Smooth muscle cell (in vitro differentiated cells): ENCODE measurements at regions not wholly inside any gene's neighbourhood (a gene's known extent, or its start where the extent isn't known, plus 50 kb on each side); places are given as distances from the start of the nearest gene placed in this dataset.

Source experiments
- DNase-seq: peaks from one replicate; lab custom pipeline; 2025; ENCODE audit not compliant: unreplicated experiment; lab: John Stamatoyannopoulos, UW
- H2AFZ ChIP-seq: fragments of 200-600 bp; sonication (generic); 2 replicates; pipeline ENCODE4 v1.6.0; 2016; ENCODE audit warnings: antibody characterized with exemption, low read depth, mild to moderate bottlenecking
- H3F3A ChIP-seq: fragments of 200-600 bp; sonication (generic); 2 replicates; pipeline ENCODE4 v1.6.0; 2017; ENCODE audit warnings: antibody characterized with exemption, low read depth
- H3K27ac ChIP-seq: fragments of 200-600 bp; sonication (generic); 2 replicates; pipeline ENCODE4 v1.5.1; 2016; ENCODE audit warnings: low read depth, mild to moderate bottlenecking
- H3K27me3 ChIP-seq: fragments of 200-600 bp; sonication (generic); 2 replicates; pipeline ENCODE4 v1.6.1; 2016; ENCODE audit warnings: low read depth, mild to moderate bottlenecking
- H3K36me3 ChIP-seq: fragments of 200-600 bp; sonication (generic); 2 replicates; pipeline ENCODE4 v1.5.1; 2016; ENCODE audit warnings: low read depth
- H3K4me1 ChIP-seq: fragments of 200-600 bp; sonication (generic); 2 replicates; pipeline ENCODE4 v1.5.1; 2016; ENCODE audit warnings: low read depth
- H3K4me2 ChIP-seq: fragments of 200-600 bp; sonication (generic); 2 replicates; pipeline ENCODE4 v1.6.0; 2016; ENCODE audit warnings: mild to moderate bottlenecking
- H3K4me3 ChIP-seq: fragments of 200-600 bp; sonication (generic); 2 replicates; pipeline ENCODE4 v1.5.1; 2016; ENCODE audit warnings: mild to moderate bottlenecking
- H3K79me2 ChIP-seq: fragments of 200-600 bp; sonication (generic); 2 replicates; pipeline ENCODE4 v1.6.0; 2016; ENCODE audit warnings: low read depth, mild to moderate bottlenecking
- H3K9ac ChIP-seq: fragments of 200-600 bp; sonication (generic); 2 replicates; pipeline ENCODE4 v1.6.0; 2016; ENCODE audit warnings: low read depth
- H3K9me3 ChIP-seq: fragments of 200-600 bp; sonication (generic); replicated peaks from 2 replicates; pipeline ENCODE4 v1.5.1; 2016; ENCODE audit warnings: low read depth
- H4K20me1 ChIP-seq: fragments of 200-600 bp; sonication (generic); 2 replicates; pipeline ENCODE4 v1.6.0; 2016; ENCODE audit warnings: low read depth
- WGBS: methylation state at CpG from one replicate; pipeline ENCODE4 v1.1.7; 2016; ENCODE audit warnings: low lambda C conversion rate; 5-methylcytosine and 5-hydroxymethylcytosine counted together
- TF ChIP-seq, protein P1 (sequence below): fragments of 200-600 bp; sonication (generic); IDR thresholded peaks from 2 replicates; pipeline ENCODE4 v1.5.1; 2017; ENCODE audit warnings: borderline replicate concordance, mild to moderate bottlenecking, antibody characterized with exemption; ENCODE audit not compliant: insufficient read depth, poor library complexity, severe bottlenecking

DNA sequence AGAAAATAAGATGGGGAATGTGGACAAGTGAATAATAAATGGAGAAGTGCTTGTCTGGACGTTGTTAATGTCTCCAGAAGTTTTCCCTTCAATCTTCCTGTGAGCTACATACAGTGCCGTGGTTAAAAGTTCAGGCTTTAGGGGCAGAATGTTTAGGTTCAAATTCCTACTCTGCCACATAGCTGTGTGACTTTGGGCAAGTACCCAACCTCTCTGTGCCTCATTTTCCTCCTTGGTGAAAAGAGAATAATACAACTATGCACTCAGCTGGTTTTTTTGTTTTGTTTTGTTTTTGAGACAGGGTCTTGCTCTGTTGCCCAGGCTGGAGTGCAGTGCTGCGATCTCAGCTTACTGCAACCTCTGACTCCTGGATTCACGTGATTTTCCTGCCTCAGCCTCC, 143.5 kb downstream of the CHIC2 start:
- TF ChIP-seq, protein P1, sequence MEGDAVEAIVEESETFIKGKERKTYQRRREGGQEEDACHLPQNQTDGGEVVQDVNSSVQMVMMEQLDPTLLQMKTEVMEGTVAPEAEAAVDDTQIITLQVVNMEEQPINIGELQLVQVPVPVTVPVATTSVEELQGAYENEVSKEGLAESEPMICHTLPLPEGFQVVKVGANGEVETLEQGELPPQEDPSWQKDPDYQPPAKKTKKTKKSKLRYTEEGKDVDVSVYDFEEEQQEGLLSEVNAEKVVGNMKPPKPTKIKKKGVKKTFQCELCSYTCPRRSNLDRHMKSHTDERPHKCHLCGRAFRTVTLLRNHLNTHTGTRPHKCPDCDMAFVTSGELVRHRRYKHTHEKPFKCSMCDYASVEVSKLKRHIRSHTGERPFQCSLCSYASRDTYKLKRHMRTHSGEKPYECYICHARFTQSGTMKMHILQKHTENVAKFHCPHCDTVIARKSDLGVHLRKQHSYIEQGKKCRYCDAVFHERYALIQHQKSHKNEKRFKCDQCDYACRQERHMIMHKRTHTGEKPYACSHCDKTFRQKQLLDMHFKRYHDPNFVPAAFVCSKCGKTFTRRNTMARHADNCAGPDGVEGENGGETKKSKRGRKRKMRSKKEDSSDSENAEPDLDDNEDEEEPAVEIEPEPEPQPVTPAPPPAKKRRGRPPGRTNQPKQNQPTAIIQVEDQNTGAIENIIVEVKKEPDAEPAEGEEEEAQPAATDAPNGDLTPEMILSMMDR = no peak
- Histone ChIP-seq H3K9ac (no peak overlapping the region), H3K4me3 (no peak overlapping the region), H3K9me3 (no peaks in the 10 kb centered on the region), H3K27me3 (no peaks in the 10 kb centered on the region), H3K79me2 (no peaks in the 10 kb centered on the region), H3K36me3 (no peaks in the 10 kb centered on the region), H3K4me2 (no peak overlapping the region), H3K27ac (no peak overlapping the region), H4K20me1 (no peaks in the 10 kb centered on the region), H3K4me1 (no peaks in the 10 kb centered on the region), H2AFZ (no peak overlapping the region), H3F3A (no peaks in the 10 kb centered on the region)
- 90% methylated on average over 4 of the region's 4 CpGs for WGBS
- DNase-seq = no peak

DNA sequence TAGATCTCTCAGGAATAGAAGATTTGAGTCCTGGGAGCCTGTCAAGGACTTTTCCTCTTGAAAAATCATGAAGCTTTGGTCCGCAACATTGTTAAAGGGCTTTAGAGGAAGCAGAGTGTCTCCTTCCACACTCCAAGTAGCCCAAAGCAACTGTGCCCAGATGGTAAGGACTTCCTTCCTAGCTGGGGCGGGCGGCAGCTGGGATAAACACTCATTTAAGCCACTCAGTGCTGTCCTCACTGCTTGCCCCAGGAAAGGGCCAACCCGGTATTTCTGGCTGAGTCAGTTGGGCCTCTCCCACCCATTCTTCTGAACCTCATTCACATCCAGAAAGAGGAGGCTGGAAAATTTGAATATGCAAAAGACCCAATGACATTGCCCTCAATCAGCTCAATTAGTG, 144.3 kb downstream of the CHIC2 start:
- no peaks in the 10 kb centered on the region for H3K79me2 ChIP-seq
- WGBS = 41% methylated on average over 4 of the region's 4 CpGs
- DNase-seq = no peak
- peak overlapping the region; percentile 27 for H3K9ac ChIP-seq
- no peaks in the 10 kb centered on the region for H3K4me1 ChIP-seq
- peak overlapping the region; percentile 53 for H2AFZ ChIP-seq
- H3K27me3 ChIP-seq = no peaks in the 10 kb centered on the region
- TF ChIP-seq, protein P1 = no peak
- H3K4me2 ChIP-seq = no peak overlapping the region
- H3K27ac ChIP-seq = peak overlapping the region; percentile 39
- H3K9me3 ChIP-seq = no peaks in the 10 kb centered on the region
- H3F3A ChIP-seq = no peaks in the 10 kb centered on the region
- no peak overlapping the region for H3K4me3 ChIP-seq
- no peaks in the 10 kb centered on the region for H3K36me3 ChIP-seq
- no peaks in the 10 kb centered on the region for H4K20me1 ChIP-seq

DNA sequence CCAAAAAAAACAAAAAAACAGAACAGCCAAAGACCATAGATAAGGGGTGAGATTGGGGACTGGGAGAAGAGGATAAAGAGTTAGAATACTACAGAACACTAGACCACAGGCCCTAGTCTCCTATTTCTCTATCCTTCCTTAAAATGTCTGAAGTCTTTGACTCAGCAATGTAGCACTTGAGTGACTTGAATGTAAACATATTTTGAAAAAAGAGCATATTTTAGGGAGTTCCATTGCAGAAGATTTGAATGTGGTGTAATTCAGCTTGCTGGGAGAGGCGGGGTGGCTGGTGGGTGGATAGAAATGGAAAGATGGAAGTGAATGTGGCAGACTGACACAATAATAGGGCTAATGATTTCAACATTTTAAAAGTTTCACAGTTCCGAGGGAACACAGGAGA, 144.9 kb downstream of the CHIC2 start:
- Histone ChIP-seq H3K36me3 (no peaks in the 10 kb centered on the region), H3K27ac (peak overlapping the region; percentile 39), H3K4me3 (no peak overlapping the region), H3K4me1 (no peaks in the 10 kb centered on the region), H3K79me2 (no peaks in the 10 kb centered on the region), H3F3A (no peaks in the 10 kb centered on the region), H3K9me3 (no peaks in the 10 kb centered on the region), H3K27me3 (no peaks in the 10 kb centered on the region), H3K4me2 (no peak overlapping the region), H4K20me1 (no peaks in the 10 kb centered on the region), H3K9ac (no peak overlapping the region), H2AFZ (no peak overlapping the region)
- no peak for DNase-seq
- 63% methylated on average over 2 of the region's 2 CpGs for WGBS
- TF ChIP-seq, protein P1 = no peak

DNA sequence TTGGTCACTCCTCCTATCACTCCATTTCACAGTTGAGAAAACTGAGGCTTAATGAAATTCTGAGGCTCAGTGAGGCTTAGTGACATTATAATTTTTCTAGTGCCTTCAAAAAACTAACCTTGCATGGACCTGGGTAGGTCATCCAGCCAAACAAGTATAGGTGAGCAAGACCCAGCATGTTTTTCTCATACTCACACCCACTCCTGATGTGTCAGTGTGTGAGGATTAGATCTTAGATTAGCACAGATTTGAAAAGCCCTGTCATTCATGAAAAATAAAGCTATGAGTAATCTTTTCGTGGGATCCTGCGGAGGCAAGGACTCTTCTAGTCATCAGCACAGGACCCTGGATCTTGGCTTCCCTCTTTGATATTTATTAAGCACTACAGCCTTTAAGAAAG, 146.7 kb downstream of the CHIC2 start:
- 11% methylated on average over 2 of the region's 2 CpGs for WGBS
- no peaks in the 10 kb centered on the region for H3K4me1 ChIP-seq
- peak overlapping the region; percentile 56 for H3K27ac ChIP-seq
- no peaks in the 10 kb centered on the region for H3K79me2 ChIP-seq
- H3F3A ChIP-seq = no peaks in the 10 kb centered on the region
- TF ChIP-seq, protein P1 = no peak
- H3K36me3 ChIP-seq = no peaks in the 10 kb centered on the region
- H3K4me3 ChIP-seq = no peak overlapping the region
- no peaks in the 10 kb centered on the region for H3K9me3 ChIP-seq
- no peaks in the 10 kb centered on the region for H4K20me1 ChIP-seq
- H3K9ac ChIP-seq = no peak overlapping the region
- peak overlapping the region; percentile 9 for H3K4me2 ChIP-seq
- no peaks in the 10 kb centered on the region for H3K27me3 ChIP-seq
- H2AFZ ChIP-seq = no peak overlapping the region
- no peak for DNase-seq
